Epithelial cell of esophagus (primary cell): ENCODE measurements at regions not wholly inside any gene's neighbourhood (a gene's known extent, or its start where the extent isn't known, plus 50 kb on each side); places are given as distances from the start of the nearest gene placed in this dataset.

Experiments
- DNase-seq: peaks from one replicate; pipeline ENCODE4 v3.0.0; 2010; ENCODE audit warnings: low read depth
- H3K4me3 ChIP-seq: 2 replicates; pipeline ENCODE4 v1.5.1; 2011; ENCODE audit warnings: mild to moderate bottlenecking, low read length, control low read depth
- TF ChIP-seq, protein P1 (sequence below): IDR thresholded peaks from 2 replicates; pipeline ENCODE4 v1.5.1; 2011; ENCODE audit warnings: low read depth, mild to moderate bottlenecking, low read length, control low read depth, inconsistent platforms; ENCODE audit not compliant: insufficient read depth; ENCODE audit errors: missing control alignments

DNA sequence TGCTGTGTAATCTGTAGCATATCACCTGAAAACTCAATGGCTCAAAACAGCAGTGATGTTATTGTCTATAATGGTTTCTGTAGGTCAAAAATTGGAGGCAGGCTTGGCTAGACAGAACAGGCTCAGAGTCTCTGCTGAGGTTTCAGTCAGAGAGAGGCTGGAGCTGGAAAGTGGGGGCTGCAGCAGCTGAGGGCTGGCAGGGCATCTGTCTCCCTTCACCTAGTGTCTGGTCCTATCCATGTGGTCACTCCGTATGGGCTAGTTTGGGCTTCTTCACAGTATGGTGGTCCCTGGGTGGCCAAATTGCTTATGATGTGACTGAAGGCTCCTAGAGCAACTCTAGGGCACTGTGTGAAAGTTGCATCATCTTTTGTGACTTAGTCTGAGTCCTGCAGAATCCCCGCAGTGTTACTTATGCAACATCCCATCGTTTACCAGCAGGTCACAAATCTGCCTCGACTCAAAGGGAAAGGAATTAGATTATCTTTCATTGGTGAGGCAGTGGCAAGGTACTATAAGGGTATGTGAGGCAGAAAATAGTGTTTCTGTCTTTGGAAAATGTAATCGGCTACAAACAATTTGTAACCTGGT is 497.0 kb downstream of the EPHA7 start:
- H3K4me3 ChIP-seq, result no peak overlapping the region
- DNase-seq, result no peak
- TF ChIP-seq, protein P1, sequence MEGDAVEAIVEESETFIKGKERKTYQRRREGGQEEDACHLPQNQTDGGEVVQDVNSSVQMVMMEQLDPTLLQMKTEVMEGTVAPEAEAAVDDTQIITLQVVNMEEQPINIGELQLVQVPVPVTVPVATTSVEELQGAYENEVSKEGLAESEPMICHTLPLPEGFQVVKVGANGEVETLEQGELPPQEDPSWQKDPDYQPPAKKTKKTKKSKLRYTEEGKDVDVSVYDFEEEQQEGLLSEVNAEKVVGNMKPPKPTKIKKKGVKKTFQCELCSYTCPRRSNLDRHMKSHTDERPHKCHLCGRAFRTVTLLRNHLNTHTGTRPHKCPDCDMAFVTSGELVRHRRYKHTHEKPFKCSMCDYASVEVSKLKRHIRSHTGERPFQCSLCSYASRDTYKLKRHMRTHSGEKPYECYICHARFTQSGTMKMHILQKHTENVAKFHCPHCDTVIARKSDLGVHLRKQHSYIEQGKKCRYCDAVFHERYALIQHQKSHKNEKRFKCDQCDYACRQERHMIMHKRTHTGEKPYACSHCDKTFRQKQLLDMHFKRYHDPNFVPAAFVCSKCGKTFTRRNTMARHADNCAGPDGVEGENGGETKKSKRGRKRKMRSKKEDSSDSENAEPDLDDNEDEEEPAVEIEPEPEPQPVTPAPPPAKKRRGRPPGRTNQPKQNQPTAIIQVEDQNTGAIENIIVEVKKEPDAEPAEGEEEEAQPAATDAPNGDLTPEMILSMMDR, result no peak

DNA sequence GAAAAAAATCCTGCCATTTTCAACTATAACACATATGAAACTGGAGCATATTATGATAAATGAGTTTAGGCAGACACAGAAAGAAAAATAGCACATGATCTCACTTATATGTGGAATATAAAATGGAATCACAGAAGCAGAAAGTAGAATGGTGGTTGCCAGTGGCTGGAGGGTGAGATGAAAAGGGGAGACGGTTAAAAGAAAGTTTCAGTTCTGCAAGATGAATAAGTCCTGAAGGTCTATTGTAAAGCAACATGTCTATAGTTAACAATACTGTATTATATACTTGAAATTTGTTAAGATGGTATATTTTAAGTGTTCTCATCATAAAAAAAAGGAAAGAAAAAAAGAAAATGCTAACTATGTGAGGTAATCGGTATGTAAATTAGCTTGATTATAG is 503.9 kb downstream of the EPHA7 start:
- DNase-seq, result no peak
- TF ChIP-seq, protein P1, result no peak
- no peak overlapping the region for H3K4me3 ChIP-seq

DNA sequence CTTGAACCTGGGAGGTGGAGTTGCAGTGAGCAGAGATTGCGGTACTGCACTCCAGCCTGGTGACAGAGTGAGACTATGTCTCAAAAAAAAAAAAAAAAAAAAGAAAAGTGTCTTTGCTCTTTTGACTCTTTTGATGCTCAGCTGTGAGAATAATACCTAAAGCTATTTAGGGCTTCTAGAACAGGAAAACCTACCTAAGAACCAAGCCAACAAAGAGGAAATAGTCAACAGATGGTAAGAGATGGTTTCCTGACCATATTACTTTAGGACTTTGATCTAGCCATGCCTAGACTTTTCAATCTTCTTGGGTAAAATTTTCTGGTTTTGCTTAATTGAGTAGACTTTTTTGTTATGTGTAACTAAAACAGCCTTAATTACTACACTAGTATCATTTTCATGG is 508.1 kb downstream of the EPHA7 start:
- TF ChIP-seq, protein P1, result no peak
- no peak overlapping the region for H3K4me3 ChIP-seq
- no peak for DNase-seq

DNA sequence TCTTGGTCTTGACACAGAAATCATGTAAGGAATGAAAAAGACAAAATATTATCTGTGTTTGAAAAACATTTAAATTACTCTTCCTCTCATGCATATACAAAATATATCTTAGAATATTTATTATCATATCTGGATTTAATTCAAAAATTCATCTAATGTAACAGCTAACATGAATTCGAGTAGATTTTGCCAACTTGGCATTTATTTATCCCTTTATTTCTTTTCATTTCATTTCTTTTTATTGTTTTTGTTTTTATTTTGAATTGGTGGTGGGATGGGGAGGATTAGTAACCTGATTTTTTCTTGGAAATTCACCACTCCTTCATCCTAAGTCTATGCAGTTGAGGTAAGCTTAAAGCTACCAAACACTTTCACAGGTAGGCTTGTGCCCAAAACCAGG is 508.7 kb downstream of the EPHA7 start:
- TF ChIP-seq, protein P1, result no peak
- no peak overlapping the region for H3K4me3 ChIP-seq
- no peak for DNase-seq

DNA sequence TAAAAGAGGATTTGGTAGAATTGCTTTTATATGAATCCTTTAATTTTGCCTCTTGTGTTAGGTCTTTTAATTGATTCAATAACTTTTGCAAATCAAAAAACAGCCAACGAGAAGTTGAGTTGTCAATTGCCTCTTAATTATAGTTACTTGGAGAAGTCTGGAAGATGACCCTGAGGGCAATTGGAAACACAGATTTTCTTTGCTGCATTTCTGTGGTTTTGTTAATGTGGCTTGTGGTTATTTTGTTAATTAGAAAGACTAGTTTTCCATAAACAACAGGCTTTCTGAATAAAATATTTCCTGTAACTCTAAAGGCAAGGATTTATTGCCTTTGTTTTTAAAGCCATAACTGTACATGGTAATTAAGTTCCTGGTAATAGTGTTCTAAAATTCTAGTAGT is 513.0 kb downstream of the EPHA7 start:
- no peak overlapping the region for H3K4me3 ChIP-seq
- TF ChIP-seq, protein P1, result no peak
- no peak for DNase-seq

DNA sequence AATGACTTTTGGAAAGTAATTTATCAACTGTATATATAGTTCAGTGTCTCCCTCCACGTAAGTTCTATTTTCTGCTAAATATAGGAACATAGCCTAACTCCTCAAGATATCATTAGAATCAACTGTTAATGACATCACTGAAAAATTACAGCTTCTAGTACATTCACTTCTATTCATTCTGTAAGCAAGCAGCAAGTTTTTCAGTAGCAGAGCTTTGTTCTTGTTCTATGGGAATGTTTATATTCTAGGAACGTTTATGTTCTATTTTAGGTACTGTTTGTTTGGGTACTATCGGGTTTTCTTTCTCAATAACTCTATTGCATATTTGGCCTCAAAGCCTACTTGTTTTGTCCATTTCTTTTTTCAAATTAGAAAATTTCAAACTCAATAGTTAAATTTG is 525.6 kb downstream of the EPHA7 start:
- no peak overlapping the region for H3K4me3 ChIP-seq
- TF ChIP-seq, protein P1, result no peak
- no peak for DNase-seq

DNA sequence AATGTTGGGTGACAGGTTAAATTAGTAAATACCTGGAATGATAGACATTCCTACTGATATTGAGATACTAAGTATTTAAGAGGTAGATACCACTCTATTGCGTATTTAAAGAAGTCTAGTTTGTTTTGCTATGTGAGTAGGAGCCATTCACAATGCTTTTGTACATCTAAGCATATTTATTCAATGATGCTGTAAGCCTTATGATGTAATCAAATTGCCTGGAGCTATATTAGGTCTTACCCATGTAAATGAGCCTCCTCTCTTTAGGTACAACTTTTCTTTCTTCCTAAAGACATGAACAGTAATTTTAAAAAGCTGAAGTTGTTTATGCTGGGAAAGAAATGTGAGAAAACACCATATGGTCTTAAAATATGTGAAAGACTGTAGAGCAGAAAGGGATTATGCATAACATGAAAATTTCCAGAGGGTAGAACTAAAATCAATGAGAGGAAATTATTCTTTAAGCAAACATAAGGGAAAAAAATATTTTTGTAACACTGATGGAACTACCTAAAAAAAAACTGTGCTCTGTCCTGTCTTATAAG is 526.7 kb downstream of the EPHA7 start:
- H3K4me3 ChIP-seq, result no peak overlapping the region
- TF ChIP-seq, protein P1, result no peak
- DNase-seq, result peak; percentile 72
